Hepatocyte (in vitro differentiated cells): ENCODE measurements at regions not wholly inside any gene's neighbourhood (a gene's known extent, or its start where the extent isn't known, plus 50 kb on each side); places are given as distances from the start of the nearest gene placed in this dataset.
"Not testable (repeated sequence)": the region's sequence is repeated elsewhere in the genome, so short reads cannot be mapped to it uniquely, and the experiment has no call there.

Source experiments
- EZH2 ChIP-seq: fragments of 200-600 bp; sonication (generic); IDR thresholded peaks from 2 replicates; pipeline ENCODE4 v1.6.1; 2016; ENCODE audit warnings: antibody characterized with exemption, mild to moderate bottlenecking, borderline replicate concordance
- TF ChIP-seq, protein P1 (sequence below): fragments of 200-600 bp; sonication (generic); IDR thresholded peaks from 2 replicates; pipeline ENCODE4 v1.5.1; 2016; ENCODE audit warnings: antibody characterized with exemption, mild to moderate bottlenecking; ENCODE audit not compliant: poor library complexity

DNA sequence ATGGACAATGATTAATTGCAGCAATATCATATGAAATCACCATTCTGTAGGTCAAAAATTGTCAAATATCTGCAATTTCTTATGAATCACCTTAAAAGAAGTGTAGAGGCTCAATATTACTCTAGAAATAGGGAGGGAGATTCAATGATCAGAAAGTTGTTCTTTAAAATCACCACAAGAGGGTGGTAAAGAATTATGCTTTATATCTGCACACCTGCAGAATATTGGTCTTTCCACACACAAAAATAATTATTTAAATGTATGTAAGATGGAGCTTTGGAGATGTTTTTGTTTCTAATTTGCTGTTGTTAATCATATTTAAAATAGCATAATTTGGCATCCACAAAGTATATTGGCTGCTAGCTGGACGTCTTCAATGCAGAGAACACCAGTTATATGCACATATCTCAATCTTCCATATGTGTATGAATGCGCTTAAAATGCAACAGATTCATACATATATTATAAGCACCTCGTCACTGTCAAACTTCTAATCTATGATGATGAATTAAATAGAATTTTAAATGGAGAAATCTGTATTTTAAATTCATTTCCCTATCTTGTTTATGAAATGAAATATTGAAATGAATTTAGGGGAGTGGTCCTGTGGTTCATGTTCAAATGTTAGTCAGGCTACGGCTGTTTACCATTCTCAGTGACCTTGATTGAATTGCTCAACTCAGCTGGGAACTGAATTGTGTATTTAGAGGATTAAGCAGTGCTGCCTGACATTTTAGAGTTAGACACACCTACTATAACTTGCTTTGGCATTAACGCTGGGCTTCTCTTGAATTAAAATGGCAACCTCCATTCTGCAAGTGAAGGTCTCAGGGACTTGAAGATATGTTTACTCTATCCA, 405.1 kb upstream of the FRG2C start:
- TF ChIP-seq, protein P1, sequence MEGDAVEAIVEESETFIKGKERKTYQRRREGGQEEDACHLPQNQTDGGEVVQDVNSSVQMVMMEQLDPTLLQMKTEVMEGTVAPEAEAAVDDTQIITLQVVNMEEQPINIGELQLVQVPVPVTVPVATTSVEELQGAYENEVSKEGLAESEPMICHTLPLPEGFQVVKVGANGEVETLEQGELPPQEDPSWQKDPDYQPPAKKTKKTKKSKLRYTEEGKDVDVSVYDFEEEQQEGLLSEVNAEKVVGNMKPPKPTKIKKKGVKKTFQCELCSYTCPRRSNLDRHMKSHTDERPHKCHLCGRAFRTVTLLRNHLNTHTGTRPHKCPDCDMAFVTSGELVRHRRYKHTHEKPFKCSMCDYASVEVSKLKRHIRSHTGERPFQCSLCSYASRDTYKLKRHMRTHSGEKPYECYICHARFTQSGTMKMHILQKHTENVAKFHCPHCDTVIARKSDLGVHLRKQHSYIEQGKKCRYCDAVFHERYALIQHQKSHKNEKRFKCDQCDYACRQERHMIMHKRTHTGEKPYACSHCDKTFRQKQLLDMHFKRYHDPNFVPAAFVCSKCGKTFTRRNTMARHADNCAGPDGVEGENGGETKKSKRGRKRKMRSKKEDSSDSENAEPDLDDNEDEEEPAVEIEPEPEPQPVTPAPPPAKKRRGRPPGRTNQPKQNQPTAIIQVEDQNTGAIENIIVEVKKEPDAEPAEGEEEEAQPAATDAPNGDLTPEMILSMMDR, result peak; percentile 57
- not testable (repeated sequence) for TF ChIP-seq EZH2
